Naive thymus-derived CD8-positive, alpha-beta T cell (primary cell): ENCODE measurements at regions not wholly inside any gene's neighbourhood (a gene's known extent, or its start where the extent isn't known, plus 50 kb on each side); places are given as distances from the start of the nearest gene placed in this dataset.
"Not testable (repeated sequence)": the region's sequence is repeated elsewhere in the genome, so short reads cannot be mapped to it uniquely, and the experiment has no call there.

ENCODE experiments used
- ATAC-seq, 2 donors: fragments of 150-1000 bp; cut with Tn5 transposase in 1 of 2; sonication (Bioruptor Pico), chemical (Tn5 transposase) in 1 of 2; 1 replicate in 1 of 2; 2 replicates in 1 of 2; pipeline ENCODE4 v1.10.0; 2021; ENCODE audit warnings: mild to moderate bottlenecking in 2 of 2, moderate library complexity in 2 of 2
- POLR2A ChIA-PET: fragments of 350-600 bp; sonication (Branson Sonifier 250); formaldehyde crosslinking; loops from one replicate; lab custom pipeline; 2021; ENCODE audit warnings: antibody characterized with exemption; lab: Charles Lee
- DNase-seq, 10 donors: peaks; one replicate each; pipeline versions ENCODE4 v3.0.0 to v3.0.0-alpha.2; 2020 to 2022
- H3K27ac Mint-ChIP-seq, 10 donors: one replicate each; pipeline ENCODE4 v1.8.0; 2020 to 2022; ENCODE audit warnings: mild to moderate bottlenecking in 10 of 10, mixed read lengths in 10 of 10, moderate library complexity in 4 of 10, inconsistent platforms in 1 of 10
- H3K27me3 Mint-ChIP-seq, 5 donors: one replicate each; pipeline ENCODE4 v1.8.0; 2021 to 2022; ENCODE audit warnings: mixed read lengths in 5 of 5
- H3K36me3 Mint-ChIP-seq, 3 donors: one replicate each; pipeline ENCODE4 v1.8.0; 2020 to 2022; ENCODE audit warnings: mixed read lengths in 3 of 3, mild to moderate bottlenecking in 2 of 3, inconsistent platforms in 1 of 3
- H3K4me1 Mint-ChIP-seq, 4 donors: one replicate each; pipeline ENCODE4 v1.8.0; 2021 to 2022; ENCODE audit warnings: mixed read lengths in 4 of 4
- H3K4me3 Mint-ChIP-seq, 10 donors: one replicate each; pipeline ENCODE4 v1.8.0; 2020 to 2022; ENCODE audit warnings: mild to moderate bottlenecking in 10 of 10, mixed read lengths in 10 of 10, moderate library complexity in 6 of 10, inconsistent platforms in 1 of 10
- H3K9me3 Mint-ChIP-seq, 9 donors: one replicate each; pipeline ENCODE4 v1.8.0; 2020 to 2022; ENCODE audit warnings: mixed read lengths in 9 of 9, mild to moderate bottlenecking in 3 of 9, inconsistent platforms in 1 of 9, moderate library complexity in 1 of 9

DNA sequence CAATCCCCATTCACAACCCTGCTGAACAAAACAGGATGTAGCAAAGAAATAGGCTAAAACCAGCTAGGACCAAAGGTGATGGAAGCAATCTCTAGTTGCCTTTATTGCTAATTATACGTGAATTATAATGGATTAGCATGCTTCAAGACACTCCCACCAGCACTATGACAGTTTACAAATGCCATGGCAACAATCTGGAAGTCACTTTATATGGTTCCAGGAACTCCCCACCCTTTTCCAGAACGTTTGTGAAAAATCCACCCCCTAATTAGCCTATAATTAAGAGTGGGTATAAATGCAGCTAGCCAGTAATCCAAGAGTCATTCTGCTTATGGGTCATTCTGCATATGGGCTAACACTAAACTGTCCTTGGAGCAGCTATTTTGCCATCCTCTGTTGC, 328.7 kb downstream of the FLRT2 start:
- peaks cover 0 to 2% (median 0%) of the 10 kb centered on the region in 4 donors for H3K4me1 Mint-ChIP-seq
- H3K4me3 Mint-ChIP-seq = no peak overlapping the region
- H3K27ac Mint-ChIP-seq = no peak overlapping the region
- no peak for ATAC-seq
- peaks cover 0 to 15% (median 0%) of the 10 kb centered on the region in 5 donors for H3K27me3 Mint-ChIP-seq
- POLR2A ChIA-PET = no interaction called here
- H3K36me3 Mint-ChIP-seq = no peaks in the 10 kb centered on the region
- DNase-seq = no peak
- H3K9me3 Mint-ChIP-seq = no peaks in the 10 kb centered on the region

DNA sequence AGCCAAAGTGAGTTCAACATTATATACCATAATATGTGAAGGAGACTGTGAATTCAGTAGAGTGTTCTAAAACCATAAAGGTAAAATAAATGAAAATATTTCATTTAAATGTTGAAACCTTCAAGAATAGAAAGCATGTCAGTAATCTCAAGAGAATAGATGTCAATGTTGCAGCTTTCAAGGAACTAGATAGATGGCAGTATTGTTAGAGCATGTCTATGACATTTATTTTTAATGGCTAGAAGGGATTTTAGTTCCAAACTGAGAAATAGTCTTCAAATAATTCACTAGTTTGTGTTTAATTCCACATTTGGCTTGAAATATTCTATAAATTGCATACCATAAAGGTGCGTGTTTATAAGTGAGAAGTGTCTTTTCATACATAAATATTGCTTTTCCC, 326.5 kb downstream of the FLRT2 start:
- Mint-ChIP-seq H3K4me1 (peaks cover 0 to 2% (median 0%) of the 10 kb centered on the region in 4 donors), H3K4me3 (no peak overlapping the region), H3K36me3 (no peaks in the 10 kb centered on the region), H3K27me3 (peaks cover 0 to 15% (median 0%) of the 10 kb centered on the region in 5 donors), H3K27ac (no peak overlapping the region), H3K9me3 (no peaks in the 10 kb centered on the region)
- ATAC-seq = no peak
- POLR2A ChIA-PET = no interaction called here
- DNase-seq = no peak

DNA sequence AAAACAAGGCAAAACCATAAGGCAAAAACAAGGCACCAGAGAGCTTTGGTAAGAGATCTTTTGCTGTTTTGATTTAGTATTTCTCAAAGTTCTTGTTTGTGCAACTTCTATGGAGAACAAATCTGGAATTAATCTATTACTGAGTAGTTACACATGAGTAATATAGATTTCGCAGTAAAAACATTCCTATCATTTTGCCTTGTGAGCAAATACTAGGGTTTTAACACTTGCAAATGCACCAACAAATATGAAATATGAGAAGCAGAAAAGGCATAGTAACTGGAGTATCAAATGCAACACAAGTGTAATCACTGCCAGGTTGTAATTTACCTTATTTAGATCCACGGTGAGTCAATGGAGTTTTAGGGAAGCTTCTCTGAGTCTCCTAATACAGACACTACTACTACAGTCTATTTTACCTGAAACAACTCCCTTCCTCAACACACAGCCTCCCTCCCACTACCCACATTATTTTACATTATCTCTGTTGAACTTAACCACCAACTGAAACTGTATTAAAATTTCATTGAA, 324.1 kb downstream of the FLRT2 start:
- Mint-ChIP-seq H3K9me3 (no peaks in the 10 kb centered on the region), H3K36me3 (no peaks in the 10 kb centered on the region), H3K4me1 (peaks cover 0 to 2% (median 0%) of the 10 kb centered on the region in 4 donors), H3K4me3 (no peak overlapping the region), H3K27ac (no peak overlapping the region), H3K27me3 (peaks cover 0 to 5% (median 0%) of the 10 kb centered on the region in 5 donors)
- no peak for ATAC-seq
- POLR2A ChIA-PET = no interaction called here
- DNase-seq = no peak

DNA sequence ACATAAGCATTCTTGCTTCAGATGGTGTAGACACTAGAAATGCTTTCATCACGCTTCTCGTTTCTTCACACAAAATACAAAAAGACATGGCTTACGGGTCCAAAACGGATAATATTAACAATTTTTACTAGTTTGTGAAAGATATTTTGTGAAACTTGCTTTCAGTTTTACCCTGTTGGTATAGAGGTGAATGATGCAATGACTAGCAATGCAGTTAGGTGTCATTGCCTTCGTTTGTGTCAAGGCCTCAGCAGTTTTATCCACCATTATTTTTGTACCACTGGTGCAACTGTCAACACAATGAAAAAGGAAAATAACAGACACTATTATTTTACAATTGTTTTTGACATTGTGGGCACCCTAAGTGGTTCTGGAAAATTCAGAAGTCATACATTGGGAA, 323.0 kb downstream of the FLRT2 start:
- Mint-ChIP-seq H3K4me3 (no peak overlapping the region), H3K27me3 (no peaks in the 10 kb centered on the region), H3K9me3 (no peaks in the 10 kb centered on the region), H3K36me3 (no peaks in the 10 kb centered on the region), H3K27ac (no peak overlapping the region), H3K4me1 (no peaks in the 10 kb centered on the region)
- no peak for ATAC-seq
- POLR2A ChIA-PET = no interaction called here
- no peak for DNase-seq

DNA sequence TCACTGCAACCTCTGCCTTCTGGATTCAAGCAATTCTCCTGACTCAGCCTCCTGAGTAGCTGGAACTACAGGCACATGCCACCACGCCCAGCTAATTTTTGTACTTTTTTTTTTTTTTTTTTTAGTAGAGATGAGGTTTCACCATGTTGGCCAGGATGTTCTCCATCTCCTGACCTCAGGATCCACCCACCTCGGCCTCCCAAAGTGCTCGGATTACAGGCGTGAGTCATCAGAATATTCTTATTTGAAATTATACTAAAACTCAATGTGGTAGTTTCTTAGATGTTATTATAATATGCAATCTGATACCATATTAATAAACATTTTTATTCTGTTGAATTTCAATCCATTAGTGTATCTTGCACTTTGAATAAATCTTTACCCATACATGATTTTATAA, 322.2 kb downstream of the FLRT2 start:
- ATAC-seq, DNase-seq, POLR2A ChIA-PET, H3K4me3 Mint-ChIP-seq, H3K9me3 Mint-ChIP-seq, H3K36me3 Mint-ChIP-seq, H3K27ac Mint-ChIP-seq, H3K27me3 Mint-ChIP-seq, H3K4me1 Mint-ChIP-seq: not testable (repeated sequence)

DNA sequence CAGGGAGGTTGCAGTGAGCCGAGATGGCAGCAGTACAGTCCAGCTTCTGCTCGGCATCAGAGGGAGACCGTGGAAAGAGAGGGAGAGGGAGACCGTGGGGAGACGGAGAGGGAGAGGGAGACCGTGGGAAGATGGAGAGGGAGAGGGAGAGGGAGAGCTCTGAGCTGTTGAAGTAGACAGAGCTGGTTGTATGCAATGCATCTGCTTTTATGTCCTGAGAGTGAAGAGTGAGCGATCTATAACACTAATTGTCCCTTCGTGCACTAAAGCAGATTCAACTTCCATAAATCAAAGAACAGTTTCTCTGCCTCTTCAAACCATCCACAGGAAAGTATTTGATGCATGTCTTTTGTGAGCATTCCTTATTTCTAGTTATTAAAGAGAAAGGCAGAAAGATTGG, 300.6 kb downstream of the FLRT2 start:
- H3K36me3 Mint-ChIP-seq, H3K4me3 Mint-ChIP-seq, ATAC-seq, POLR2A ChIA-PET, H3K27ac Mint-ChIP-seq, H3K27me3 Mint-ChIP-seq, DNase-seq, H3K4me1 Mint-ChIP-seq: not testable (repeated sequence)
- peaks cover 0 to 11% (median 0%) of the 10 kb centered on the region in 9 donors for H3K9me3 Mint-ChIP-seq

DNA sequence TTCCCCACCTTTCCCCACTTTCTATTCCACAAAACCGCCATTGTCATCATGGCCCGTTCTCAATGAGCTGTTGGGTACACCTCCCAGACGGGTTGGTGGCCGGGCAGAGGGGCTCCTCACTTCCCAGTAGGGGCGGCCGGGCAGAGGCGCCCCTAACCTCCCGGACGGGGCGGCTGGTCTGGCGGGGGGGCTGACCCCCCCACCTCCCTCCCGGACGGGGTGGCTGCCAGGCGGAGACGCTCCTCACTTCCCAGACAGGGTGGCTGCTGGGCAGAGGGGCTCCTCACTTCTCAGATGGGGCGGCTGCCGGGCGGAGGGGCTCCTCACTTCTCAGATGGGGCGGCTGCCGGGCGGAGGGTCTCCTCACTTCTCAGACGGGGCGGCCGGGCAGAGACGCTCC, 299.7 kb downstream of the FLRT2 start:
- H3K36me3 Mint-ChIP-seq, DNase-seq, H3K27me3 Mint-ChIP-seq, POLR2A ChIA-PET, H3K4me1 Mint-ChIP-seq, ATAC-seq, H3K27ac Mint-ChIP-seq, H3K4me3 Mint-ChIP-seq: not testable (repeated sequence)
- H3K9me3 Mint-ChIP-seq = peaks cover 0 to 11% (median 0%) of the 10 kb centered on the region in 9 donors

DNA sequence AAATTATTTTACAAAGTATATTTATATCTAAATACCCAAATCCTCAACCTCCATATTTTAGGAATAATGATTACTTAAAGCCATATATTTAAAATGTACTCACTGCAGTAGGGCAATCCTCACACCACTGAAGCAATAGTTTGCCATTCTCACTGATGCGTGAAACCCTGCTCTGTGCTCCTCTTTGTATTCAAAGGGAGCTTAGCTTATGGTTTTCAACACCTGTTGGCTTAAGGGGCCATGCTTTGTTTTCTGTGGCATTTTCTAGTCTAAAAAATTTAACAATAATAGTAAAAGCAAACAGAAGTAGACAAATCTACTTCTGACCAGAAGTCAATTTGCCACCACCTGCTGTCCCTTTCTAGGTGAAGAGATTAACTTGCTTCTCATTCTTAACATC, 294.6 kb downstream of the FLRT2 start:
- H3K36me3 Mint-ChIP-seq = no peaks in the 10 kb centered on the region
- ATAC-seq (no peak), DNase-seq (no peak)
- no peak overlapping the region for H3K4me3 Mint-ChIP-seq
- peaks cover 0 to 2% (median 0%) of the 10 kb centered on the region in 5 donors for H3K27me3 Mint-ChIP-seq
- H3K9me3 Mint-ChIP-seq = peaks cover 0 to 8% (median 0%) of the 10 kb centered on the region in 9 donors
- H3K27ac Mint-ChIP-seq = no peak overlapping the region
- POLR2A ChIA-PET = no interaction called here
- H3K4me1 Mint-ChIP-seq = no peaks in the 10 kb centered on the region

DNA sequence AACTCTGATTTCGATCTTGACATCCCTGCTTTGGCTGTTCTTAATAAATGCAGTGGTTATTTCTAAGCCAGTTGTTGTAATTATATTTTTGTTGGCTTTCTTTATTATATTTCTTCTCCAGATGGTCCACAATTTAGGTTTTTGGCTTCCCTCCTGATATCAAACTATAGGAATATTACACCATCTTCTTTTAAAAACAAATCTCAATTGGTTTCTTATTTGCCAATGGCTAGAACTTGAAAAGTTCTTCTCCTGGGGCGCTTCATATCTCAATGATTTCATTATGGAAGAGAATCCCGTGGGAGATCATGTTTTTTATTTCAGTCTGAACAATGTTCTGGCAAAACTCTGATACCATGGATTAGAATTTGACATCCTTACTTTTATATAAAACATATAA, 292.3 kb downstream of the FLRT2 start:
- no peaks in the 10 kb centered on the region for H3K4me1 Mint-ChIP-seq
- H3K4me3 Mint-ChIP-seq = no peak overlapping the region
- ATAC-seq = no peak
- POLR2A ChIA-PET = no interaction called here
- no peak for DNase-seq
- H3K36me3 Mint-ChIP-seq = no peaks in the 10 kb centered on the region
- peaks cover 0 to 2% (median 0%) of the 10 kb centered on the region in 5 donors for H3K27me3 Mint-ChIP-seq
- peaks cover 0 to 8% (median 0%) of the 10 kb centered on the region in 9 donors for H3K9me3 Mint-ChIP-seq
- H3K27ac Mint-ChIP-seq = peak overlapping the region in 1 of 10 donors; percentile 26

DNA sequence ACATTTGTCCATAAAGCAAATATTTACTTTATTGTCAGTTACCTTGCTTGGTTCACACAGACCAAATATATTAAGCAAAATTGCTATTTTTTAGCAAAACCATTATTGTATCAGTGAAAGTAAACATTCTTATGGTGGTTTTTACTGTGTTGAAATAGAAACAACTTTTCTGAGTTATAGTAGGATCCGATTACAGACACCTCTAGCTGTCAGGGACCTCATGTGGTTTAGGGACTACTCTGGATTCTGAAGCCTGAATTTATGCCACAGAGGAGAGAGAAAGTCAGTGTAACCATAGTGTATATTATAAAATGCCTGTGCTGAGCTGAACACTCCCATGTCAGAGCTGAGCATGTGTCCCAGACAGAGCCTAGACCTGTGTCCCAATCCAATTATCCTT, 287.5 kb downstream of the FLRT2 start:
- Mint-ChIP-seq H3K4me3 (no peak overlapping the region), H3K4me1 (no peaks in the 10 kb centered on the region), H3K27me3 (peaks cover 0 to 2% (median 0%) of the 10 kb centered on the region in 5 donors), H3K27ac (no peak overlapping the region), H3K9me3 (peaks cover 0 to 8% (median 0%) of the 10 kb centered on the region in 9 donors), H3K36me3 (no peaks in the 10 kb centered on the region)
- POLR2A ChIA-PET = no interaction called here
- ATAC-seq = no peak
- no peak for DNase-seq

DNA sequence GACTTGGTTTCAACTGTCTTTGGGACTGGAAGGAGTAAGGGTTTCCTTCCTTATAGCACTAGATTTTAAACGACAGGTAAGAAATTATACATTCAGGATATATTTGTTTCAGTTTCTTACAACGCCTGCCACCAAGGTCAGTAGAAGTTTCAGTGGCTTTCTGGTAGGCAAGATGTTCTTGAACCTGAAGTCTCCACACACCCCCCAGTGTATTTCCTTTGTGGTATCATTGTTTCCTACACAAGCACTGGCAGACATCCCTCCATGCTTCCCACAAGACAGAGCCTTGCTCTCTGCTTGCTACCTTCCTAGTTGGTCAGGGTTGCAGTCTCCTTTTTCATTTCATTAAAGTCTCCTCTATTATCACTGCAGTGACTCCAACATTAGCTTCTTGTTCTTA, 283.1 kb downstream of the FLRT2 start:
- no peak for ATAC-seq
- H3K9me3 Mint-ChIP-seq = peaks cover 0 to 3% (median 0%) of the 10 kb centered on the region in 9 donors

DNA sequence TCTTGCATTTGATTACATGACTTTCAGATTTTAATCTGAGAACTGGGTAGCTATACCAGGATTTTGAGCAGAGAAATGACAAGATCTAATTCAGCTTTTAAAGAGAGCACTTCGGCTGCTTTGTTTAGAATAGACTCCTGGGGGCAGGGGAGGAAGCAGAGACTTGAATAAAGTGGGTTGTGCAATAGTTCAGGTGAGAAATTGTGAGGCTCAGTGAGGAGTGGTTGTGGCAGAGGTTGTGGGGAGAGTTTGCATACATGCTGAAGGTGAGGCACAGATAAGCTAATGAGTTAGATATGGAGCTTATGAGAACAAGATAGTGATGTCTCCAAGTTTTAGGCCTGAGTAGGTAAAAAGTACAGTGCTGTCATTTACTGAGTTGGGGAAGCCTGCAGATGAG, 281.4 kb downstream of the FLRT2 start:
- peaks cover 0 to 2% (median 0%) of the 10 kb centered on the region in 4 donors for H3K4me1 Mint-ChIP-seq
- no peak for ATAC-seq
- no peak overlapping the region for H3K4me3 Mint-ChIP-seq
- H3K27me3 Mint-ChIP-seq = peaks cover 0 to 18% (median 4%) of the 10 kb centered on the region in 5 donors
- no peak for DNase-seq
- H3K36me3 Mint-ChIP-seq = peaks cover 0 to 2% (median 0%) of the 10 kb centered on the region in 3 donors
- peak overlapping the region in 1 of 10 donors; percentile 0 for H3K27ac Mint-ChIP-seq
- peaks cover 0 to 14% (median 1%) of the 10 kb centered on the region in 9 donors for H3K9me3 Mint-ChIP-seq
- POLR2A ChIA-PET = no interaction called here

More for the DNA sequence above, 283.1 kb downstream of the FLRT2 start:
- POLR2A ChIA-PET = no interaction called here
- Mint-ChIP-seq H3K36me3 (no peaks in the 10 kb centered on the region), H3K4me1 (peaks cover 0 to 2% (median 0%) of the 10 kb centered on the region in 4 donors), H3K27ac (no peak overlapping the region), H3K27me3 (peaks cover 0 to 12% (median 3%) of the 10 kb centered on the region in 5 donors), H3K4me3 (no peak overlapping the region)
- no peak for DNase-seq

DNA sequence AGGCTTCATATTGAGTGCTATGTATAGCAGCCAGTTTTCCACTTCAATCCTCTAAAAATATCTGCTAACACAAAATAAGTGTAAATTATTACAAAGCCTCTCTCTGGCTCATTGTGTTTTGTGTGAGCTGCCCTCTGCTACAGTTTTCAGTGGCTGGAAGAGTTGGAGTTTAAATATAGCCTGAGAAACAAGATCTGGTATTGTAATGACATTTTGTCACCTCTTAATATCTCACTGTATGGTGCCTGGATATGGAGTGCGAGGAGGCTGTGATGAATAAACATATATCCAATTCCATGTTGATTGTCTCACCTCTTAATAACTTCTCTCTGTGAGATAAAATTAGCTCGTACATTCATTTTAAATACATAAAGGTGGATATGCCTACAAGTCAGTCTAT, 269.7 kb downstream of the FLRT2 start:
- POLR2A ChIA-PET = no interaction called here
- ATAC-seq (no peak), DNase-seq (no peak)
- Mint-ChIP-seq H3K27ac (no peak overlapping the region), H3K4me1 (no peaks in the 10 kb centered on the region), H3K4me3 (no peak overlapping the region), H3K27me3 (peaks cover 0 to 3% (median 1%) of the 10 kb centered on the region in 5 donors), H3K9me3 (peaks cover 0 to 10% (median under 1%) of the 10 kb centered on the region in 9 donors), H3K36me3 (no peaks in the 10 kb centered on the region)

DNA sequence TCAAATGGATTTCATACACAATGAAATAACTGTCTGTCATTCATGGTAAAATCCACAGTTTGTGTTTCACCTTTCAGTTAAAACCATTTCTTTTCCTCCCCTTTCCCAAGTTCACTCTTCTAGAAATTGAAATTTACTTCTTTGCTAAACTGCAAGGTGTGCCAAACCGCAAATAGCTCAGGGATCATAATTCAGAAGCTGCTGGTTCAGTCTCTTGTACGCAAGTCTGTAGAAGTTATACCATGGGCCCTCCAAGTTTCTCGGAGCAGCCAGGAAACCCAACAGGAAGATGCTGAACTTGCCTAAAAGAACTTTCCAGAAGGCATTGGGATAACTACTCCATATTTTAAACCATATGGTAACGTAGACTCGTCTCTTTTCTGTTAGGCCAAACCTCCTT, 268.9 kb downstream of the FLRT2 start:
- POLR2A ChIA-PET = no interaction called here
- no peak overlapping the region for H3K4me3 Mint-ChIP-seq
- no peaks in the 10 kb centered on the region for H3K36me3 Mint-ChIP-seq
- no peak overlapping the region for H3K27ac Mint-ChIP-seq
- H3K27me3 Mint-ChIP-seq = peaks cover 0 to 3% (median 1%) of the 10 kb centered on the region in 5 donors
- no peaks in the 10 kb centered on the region for H3K4me1 Mint-ChIP-seq
- peaks cover 0 to 2% (median 0%) of the 10 kb centered on the region in 9 donors for H3K9me3 Mint-ChIP-seq
- ATAC-seq = no peak
- no peak for DNase-seq
